Neural crest cell (in vitro differentiated cells): ENCODE measurements at regions not wholly inside any gene's neighbourhood (a gene's known extent, or its start where the extent isn't known, plus 50 kb on each side); places are given as distances from the start of the nearest gene placed in this dataset.

Experiments
- DNase-seq: peaks from one replicate; pipeline ENCODE4 v3.0.0; 2021; ENCODE audit warnings: low read depth, mixed read lengths, low spot score
- H3K27ac Mint-ChIP-seq: one replicate; pipeline ENCODE4 v1.8.0; 2021; ENCODE audit warnings: mild to moderate bottlenecking, mixed read lengths; ENCODE audit not compliant: unreplicated experiment
- H3K27me3 Mint-ChIP-seq: 2 replicates; pipeline ENCODE4 v1.8.0; 2021; ENCODE audit warnings: low read depth, mild to moderate bottlenecking, mixed read lengths
- H3K36me3 Mint-ChIP-seq: 2 replicates; pipeline ENCODE4 v1.8.0; 2021; ENCODE audit warnings: low read depth, mild to moderate bottlenecking, mixed read lengths
- H3K4me1 Mint-ChIP-seq: 2 replicates; pipeline ENCODE4 v1.8.0; 2021; ENCODE audit warnings: mixed read lengths
- H3K4me3 Mint-ChIP-seq: one replicate; pipeline ENCODE4 v1.8.0; 2021; ENCODE audit warnings: mild to moderate bottlenecking, mixed read lengths
- H3K9me3 Mint-ChIP-seq: 2 replicates; pipeline ENCODE4 v1.8.0; 2021; ENCODE audit warnings: mixed read lengths
- CTCF ChIP-seq: fragments of 200-600 bp; sonication (generic); conservative IDR thresholded peaks from 2 replicates; pipeline ENCODE4 v1.5.0; 2021; ENCODE audit warnings: antibody characterized with exemption, mild to moderate bottlenecking

GRCh38 chr1:193846411-193846810, 660.0 kb upstream of the B3GALT2 start:
- Mint-ChIP-seq H3K36me3 (no peaks in the 10 kb centered on the region), H3K27ac (no peak overlapping the region)
- no peak for TF ChIP-seq CTCF

GRCh38 chr1:193841857-193842256, 655.4 kb upstream of the B3GALT2 start:
- Mint-ChIP-seq H3K4me3 (no peak overlapping the region), H3K9me3 (peaks cover 3% of the 10 kb centered on the region), H3K4me1 (peaks cover 3% of the 10 kb centered on the region), H3K27me3 (no peaks in the 10 kb centered on the region), H3K27ac (no peak overlapping the region), H3K36me3 (no peaks in the 10 kb centered on the region)
- no peak for DNase-seq
- TF ChIP-seq CTCF = no peak

More at GRCh38 chr1:193846411-193846810, 660.0 kb upstream of the B3GALT2 start:
- H3K4me1 Mint-ChIP-seq = peaks cover 9% of the 10 kb centered on the region
- no peak for DNase-seq
- H3K9me3 Mint-ChIP-seq = peaks cover 3% of the 10 kb centered on the region
- H3K4me3 Mint-ChIP-seq = no peak overlapping the region
- no peaks in the 10 kb centered on the region for H3K27me3 Mint-ChIP-seq

- Mint-ChIP-seq H3K4me3 (no peak overlapping the region), H3K9me3 (peaks cover 21% of the 10 kb centered on the region), H3K4me1 (peaks cover 10% of the 10 kb centered on the region), H3K36me3 (peaks cover 13% of the 10 kb centered on the region), H3K27me3 (no peaks in the 10 kb centered on the region), H3K27ac (no peak overlapping the region)
- no peak for TF ChIP-seq CTCF
- DNase-seq = no peak
Measured at GRCh38 chr1:193831465-193831864, 645.1 kb upstream of the B3GALT2 start.

- TF ChIP-seq CTCF = no peak
- Mint-ChIP-seq H3K9me3 (peaks cover 22% of the 10 kb centered on the region), H3K4me1 (no peaks in the 10 kb centered on the region), H3K27ac (no peak overlapping the region), H3K36me3 (peaks cover 11% of the 10 kb centered on the region), H3K27me3 (no peaks in the 10 kb centered on the region), H3K4me3 (no peak overlapping the region)
- no peak for DNase-seq
Measured at GRCh38 chr1:193827516-193827915, 641.1 kb upstream of the B3GALT2 start.

- Mint-ChIP-seq H3K4me1 (peaks cover 3% of the 10 kb centered on the region), H3K27me3 (no peaks in the 10 kb centered on the region)
- DNase-seq = no peak
Measured at GRCh38 chr1:193819376-193819775, 633.0 kb upstream of the B3GALT2 start.

More at GRCh38 chr1:193819376-193819775, 633.0 kb upstream of the B3GALT2 start:
- TF ChIP-seq CTCF = no peak
- Mint-ChIP-seq H3K9me3 (peaks cover 12% of the 10 kb centered on the region), H3K4me3 (no peak overlapping the region), H3K36me3 (peaks cover 4% of the 10 kb centered on the region), H3K27ac (no peak overlapping the region)
